LNCAP (cell line): ENCODE measurements at regions not wholly inside any gene's neighbourhood (a gene's known extent, or its start where the extent isn't known, plus 50 kb on each side); places are given as distances from the start of the nearest gene placed in this dataset.

Experiments
- TF ChIP-seq, protein P1 (sequence below): fragments of 450-650 bp; IDR thresholded peaks from 2 replicates; pipeline ENCODE4 v1.5.1; 2017; ENCODE audit warnings: mild to moderate bottlenecking

DNA sequence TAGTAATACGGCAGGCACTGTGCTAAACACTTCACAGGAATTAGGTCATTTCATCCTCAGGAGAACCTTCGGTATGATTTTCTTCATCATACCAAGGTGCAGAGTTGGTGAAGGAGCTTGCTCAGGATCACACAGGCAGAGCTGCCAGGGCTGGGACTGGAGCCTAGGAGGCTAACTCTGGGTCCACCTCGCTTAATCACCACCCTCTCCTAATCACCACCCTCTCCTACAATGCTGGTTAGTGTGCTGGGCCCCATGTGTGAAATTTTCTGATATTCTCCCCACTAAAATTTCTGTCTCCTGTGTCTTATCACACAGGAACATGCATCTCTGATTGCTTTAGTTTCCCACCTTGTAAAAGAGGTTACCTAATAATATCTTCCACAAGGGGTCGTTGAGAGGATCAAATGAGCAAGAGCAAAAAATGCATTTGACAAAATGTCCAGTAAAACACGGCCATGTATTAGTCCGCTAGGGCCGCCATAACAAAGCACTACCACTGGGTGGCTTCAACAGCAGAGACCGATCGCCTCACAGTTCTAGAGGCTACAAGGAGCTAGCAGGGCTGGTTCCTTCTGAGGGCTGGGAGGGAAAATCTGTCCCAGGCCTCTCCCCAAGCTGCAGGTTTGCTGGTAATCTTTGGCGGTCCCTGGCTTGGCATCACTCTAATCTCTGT, 128.2 kb upstream of the NFIB start:
- TF ChIP-seq, protein P1, sequence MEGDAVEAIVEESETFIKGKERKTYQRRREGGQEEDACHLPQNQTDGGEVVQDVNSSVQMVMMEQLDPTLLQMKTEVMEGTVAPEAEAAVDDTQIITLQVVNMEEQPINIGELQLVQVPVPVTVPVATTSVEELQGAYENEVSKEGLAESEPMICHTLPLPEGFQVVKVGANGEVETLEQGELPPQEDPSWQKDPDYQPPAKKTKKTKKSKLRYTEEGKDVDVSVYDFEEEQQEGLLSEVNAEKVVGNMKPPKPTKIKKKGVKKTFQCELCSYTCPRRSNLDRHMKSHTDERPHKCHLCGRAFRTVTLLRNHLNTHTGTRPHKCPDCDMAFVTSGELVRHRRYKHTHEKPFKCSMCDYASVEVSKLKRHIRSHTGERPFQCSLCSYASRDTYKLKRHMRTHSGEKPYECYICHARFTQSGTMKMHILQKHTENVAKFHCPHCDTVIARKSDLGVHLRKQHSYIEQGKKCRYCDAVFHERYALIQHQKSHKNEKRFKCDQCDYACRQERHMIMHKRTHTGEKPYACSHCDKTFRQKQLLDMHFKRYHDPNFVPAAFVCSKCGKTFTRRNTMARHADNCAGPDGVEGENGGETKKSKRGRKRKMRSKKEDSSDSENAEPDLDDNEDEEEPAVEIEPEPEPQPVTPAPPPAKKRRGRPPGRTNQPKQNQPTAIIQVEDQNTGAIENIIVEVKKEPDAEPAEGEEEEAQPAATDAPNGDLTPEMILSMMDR = no peak

DNA sequence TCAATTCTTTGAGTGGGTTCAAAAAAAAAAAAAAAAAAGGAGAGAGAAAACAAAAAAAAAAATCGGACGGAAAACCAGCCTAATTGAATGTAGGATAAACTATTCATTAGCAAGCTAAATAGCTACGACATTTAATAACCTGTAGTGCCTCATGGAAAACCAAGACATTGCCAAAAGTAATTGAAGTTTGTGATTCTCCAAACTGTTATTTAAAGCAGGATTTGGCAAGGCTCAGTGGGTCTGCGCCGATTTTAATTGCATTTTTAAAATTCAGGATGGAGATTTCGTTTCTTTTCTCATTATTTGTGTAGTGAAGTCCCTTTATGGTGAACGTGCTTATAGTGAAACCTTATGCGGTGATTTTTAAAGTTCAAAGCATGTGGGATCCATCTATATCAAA, 127.2 kb upstream of the NFIB start:
- TF ChIP-seq, protein P1 = no peak

DNA sequence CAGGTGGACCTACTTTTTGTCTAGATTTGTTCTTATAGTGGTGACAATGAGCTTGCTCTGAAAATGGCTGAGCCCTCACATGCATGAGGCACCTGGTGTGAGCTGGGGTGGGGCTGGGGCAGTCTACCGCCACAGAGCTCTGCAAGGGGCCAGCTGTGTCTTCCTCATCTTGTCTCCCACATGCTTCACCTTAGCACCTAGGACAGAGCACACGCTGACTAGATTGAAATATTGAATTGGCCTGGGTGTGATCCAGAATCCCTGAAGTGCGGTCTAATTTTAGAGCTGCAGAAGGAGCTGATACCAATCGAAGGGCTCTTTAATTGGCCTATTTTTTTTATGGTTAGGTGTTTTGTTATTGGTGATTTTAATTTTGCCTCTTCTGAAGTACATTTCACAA, 126.1 kb upstream of the NFIB start:
- TF ChIP-seq, protein P1 = no peak

DNA sequence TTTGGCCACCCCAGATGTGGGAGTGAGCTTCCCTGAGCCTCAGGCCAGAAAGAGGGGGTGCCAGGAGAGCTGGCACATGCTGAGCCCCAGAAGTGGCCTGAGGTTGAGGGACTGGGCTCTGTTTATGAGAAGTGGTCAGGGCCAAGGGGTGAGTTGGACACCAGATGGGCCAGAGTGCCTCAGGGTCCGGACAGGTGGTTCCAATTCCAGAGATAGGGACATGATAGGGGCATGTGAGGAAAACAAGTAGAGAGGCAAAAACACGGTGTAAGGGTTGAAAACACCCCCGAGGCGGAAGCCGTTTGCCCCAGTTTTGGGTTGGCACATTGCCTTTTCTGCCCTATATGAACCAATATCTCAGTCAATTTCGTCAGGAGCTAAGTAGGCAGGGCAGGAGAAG, 125.6 kb upstream of the NFIB start:
- TF ChIP-seq, protein P1 = no peak

DNA sequence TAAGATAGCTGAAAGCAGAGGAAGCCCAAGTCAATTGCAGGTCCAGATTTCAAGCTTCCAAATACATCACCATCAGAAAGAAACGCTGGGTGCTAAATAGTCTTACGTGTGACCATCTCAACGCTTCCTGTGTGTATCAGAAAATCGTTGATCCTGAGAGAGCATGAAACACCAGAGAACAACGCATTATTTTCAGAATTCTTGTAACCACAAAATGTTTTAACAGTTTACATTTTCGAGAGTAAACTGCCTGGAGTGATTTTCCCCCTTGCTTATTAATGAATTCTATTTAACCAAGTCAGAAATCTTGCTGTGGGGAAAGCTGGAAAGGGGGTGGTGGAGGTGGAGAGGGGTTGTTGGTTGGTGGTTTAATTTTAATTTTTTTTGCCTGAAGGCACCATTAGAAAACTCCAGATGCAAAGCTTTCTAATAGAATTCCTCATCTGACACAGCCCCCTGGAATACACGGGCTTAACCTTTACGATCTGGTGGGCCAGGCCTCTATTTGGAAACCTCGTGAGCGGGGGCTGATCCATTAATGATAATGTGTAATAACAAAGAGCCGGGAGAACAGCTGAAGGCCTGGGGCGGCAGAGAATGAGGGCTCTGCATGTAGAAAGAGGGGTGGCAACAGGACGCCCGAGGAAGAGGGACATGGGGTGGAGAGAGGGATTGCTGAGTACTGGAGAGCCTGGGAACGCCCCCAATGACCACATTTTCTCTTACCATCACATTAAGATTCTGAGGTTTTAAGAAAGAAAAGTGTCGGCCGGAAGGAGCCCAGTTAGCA, 124.5 kb upstream of the NFIB start:
- TF ChIP-seq, protein P1 = no peak

DNA sequence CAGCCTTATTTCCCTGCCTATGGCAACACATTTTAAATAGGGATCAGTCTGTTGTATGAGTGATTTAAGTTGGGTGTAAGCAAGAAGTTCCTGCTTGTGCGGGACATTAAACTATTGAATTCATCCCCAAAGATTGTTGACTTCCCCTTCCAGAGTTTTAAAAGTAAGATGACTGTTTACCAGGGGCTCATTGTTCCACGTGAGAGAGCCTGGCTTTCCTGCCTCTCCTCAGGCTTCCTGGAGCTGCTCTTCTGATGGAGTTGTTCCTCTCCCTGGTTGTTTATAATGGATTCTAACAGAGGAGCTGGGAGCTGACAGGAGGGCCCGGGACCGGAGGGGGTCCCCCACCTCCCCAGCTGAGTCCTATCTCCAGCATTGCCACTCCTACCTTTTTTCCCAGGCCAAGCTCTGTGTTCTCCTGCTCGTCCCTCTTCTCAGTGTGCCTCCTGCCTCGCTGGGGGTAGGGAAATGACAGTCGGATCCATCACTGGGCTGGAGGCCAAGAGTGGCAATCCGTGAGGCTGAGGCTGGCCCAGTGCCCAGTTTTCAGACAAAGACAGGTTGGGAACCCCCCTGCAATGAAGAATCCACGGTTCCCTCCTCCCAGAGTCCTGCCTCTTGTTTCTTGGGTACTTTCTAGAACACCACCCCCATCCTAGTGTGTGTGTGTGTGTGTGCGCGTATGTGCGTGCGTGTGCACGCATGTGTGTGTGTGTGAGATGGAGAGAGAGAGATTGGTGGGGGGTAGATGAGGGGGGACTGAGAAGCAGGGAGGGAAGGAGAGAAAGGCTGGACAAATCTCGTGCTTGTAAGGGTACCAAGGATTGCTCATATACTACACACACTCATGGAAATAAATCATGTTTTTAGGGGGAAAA, 123.7 kb upstream of the NFIB start:
- TF ChIP-seq, protein P1 = no peak

DNA sequence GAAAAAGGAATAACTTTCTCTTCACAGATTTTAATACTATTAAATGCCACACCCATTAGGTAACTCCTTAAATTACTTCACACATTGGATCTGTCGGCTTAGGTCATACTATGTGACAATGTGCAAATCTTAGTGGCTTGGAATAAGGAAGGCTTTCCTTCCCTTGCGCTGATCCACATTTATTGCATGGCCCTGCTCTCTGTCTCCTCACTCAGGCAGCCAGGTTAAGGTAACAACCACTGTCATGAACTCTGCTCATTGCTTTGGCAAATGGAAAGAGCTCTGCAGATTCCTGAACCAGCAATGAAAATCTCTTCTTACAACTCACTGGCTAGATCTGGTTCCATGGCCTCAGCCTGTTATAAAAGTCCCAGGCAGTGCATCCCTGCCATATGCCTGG, 121.9 kb upstream of the NFIB start:
- TF ChIP-seq, protein P1 = no peak
